MCF 10A (cell line): ENCODE measurements at regions not wholly inside any gene's neighbourhood (a gene's known extent, or its start where the extent isn't known, plus 50 kb on each side); places are given as distances from the start of the nearest gene placed in this dataset.

Experiments used
- BruUV-seq: library from RNA; stranded (reverse); fragments of 400-500 nt; replicated peaks from 2 replicates; lab custom pipeline; 2021; lab: Mats Ljungman, UMichigan
- CTCF ChIA-PET: fragments of 300-600 bp; sonication (Branson Sonifier 250); formaldehyde crosslinking; extraction: SDS; loops from one replicate; lab custom pipeline; 2021; ENCODE audit warnings: antibody characterized with exemption, inconsistent platforms; lab: Yijun Ruan, JAX
- POLR2A ChIA-PET: fragments of 300-600, 350-650 bp; sonication (Branson Sonifier 250); formaldehyde crosslinking; extraction: SDS; loops from one replicate; lab custom pipeline; 2020; ENCODE audit warnings: antibody characterized with exemption, inconsistent platforms; lab: Yijun Ruan, JAX
- DNase-seq: peaks from one replicate; pipeline ENCODE4 v3.0.0-alpha.2; 2018; ENCODE audit not compliant: unreplicated experiment
- H3K27ac Mint-ChIP-seq: one replicate; pipeline ENCODE4 v1.8.0; 2022; ENCODE audit warnings: mild to moderate bottlenecking, low read depth, mixed read lengths; ENCODE audit not compliant: unreplicated experiment
- H3K27me3 Mint-ChIP-seq: one replicate; pipeline ENCODE4 v1.8.0; 2022; ENCODE audit warnings: mixed read lengths; ENCODE audit not compliant: insufficient read depth, unreplicated experiment
- H3K36me3 Mint-ChIP-seq: one replicate; pipeline ENCODE4 v1.8.0; 2022; ENCODE audit warnings: mild to moderate bottlenecking, moderate library complexity, mixed read lengths; ENCODE audit not compliant: insufficient read depth, unreplicated experiment
- H3K4me1 Mint-ChIP-seq: one replicate; pipeline ENCODE4 v1.8.0; 2022; ENCODE audit warnings: mixed read lengths; ENCODE audit not compliant: insufficient read depth, unreplicated experiment
- H3K4me3 Mint-ChIP-seq: one replicate; pipeline ENCODE4 v1.8.0; 2022; ENCODE audit warnings: mild to moderate bottlenecking, moderate library complexity, mixed read lengths; ENCODE audit not compliant: unreplicated experiment
- H3K9me3 Mint-ChIP-seq: one replicate; pipeline ENCODE4 v1.8.0; 2022; ENCODE audit warnings: mixed read lengths; ENCODE audit not compliant: unreplicated experiment
- CTCF ChIP-seq: fragments of 200-600 bp; IDR thresholded peaks from one replicate; pipeline ENCODE4 v1.8.0; 2022; ENCODE audit warnings: antibody characterized with exemption, mild to moderate bottlenecking; ENCODE audit not compliant: unreplicated experiment
- intact Hi-C: fragments of 100-400 bp; cut with micrococcal nuclease; formaldehyde crosslinking; loops from 2 replicates; pipeline ENCODE4 v1.14.1; 2022

GRCh38 chr3:193827871-193828270, 234.9 kb downstream of the OPA1 start:
- CTCF ChIA-PET, result interaction anchor here (2.3 kb wide), 1 partner anchor 311 kb away, joined by 7 read pairs; no protein-coding TSS in a partner anchor
- no peak for TF ChIP-seq CTCF
- Mint-ChIP-seq H3K9me3 (no peaks in the 10 kb centered on the region), H3K27ac (no peak overlapping the region), H3K4me1 (peaks cover 50% of the 10 kb centered on the region), H3K36me3 (peaks cover 18% of the 10 kb centered on the region), H3K27me3 (no peaks in the 10 kb centered on the region), H3K4me3 (no peak overlapping the region)
- BruUV-seq, result no TSS peak
- POLR2A ChIA-PET, result interaction anchor here (1.2 to 12.7 kb wide), 6 partner anchors 35 to 310 kb away, joined by 4 to 162 read pairs (median 10); partner anchors contain the start of gene HES1
- intact Hi-C loops, result no loop called here
- DNase-seq, result no peak

DNA sequence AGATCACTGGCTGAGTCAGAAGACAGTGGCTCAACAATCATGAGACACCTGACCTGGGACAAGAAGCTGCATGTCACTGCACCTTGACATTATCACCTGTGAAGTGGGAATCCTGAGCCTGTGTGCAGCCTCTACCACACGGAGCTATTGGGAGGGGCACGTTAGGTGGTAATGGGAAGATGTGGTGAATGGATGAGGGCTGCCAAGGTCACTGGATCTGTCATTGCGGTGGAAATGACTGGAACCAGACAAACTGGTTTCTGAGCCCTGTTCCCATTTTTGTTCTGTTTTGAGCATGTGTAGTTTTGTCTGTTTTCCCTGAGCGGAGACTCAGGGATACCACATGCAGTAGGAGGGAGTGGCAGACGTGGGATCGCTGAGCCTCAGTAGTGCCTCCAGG, 235.5 kb downstream of the OPA1 start:
- H3K4me3 Mint-ChIP-seq, result no peak overlapping the region
- CTCF ChIA-PET, result interaction anchor here (2.3 kb wide), 1 partner anchor 310 kb away, joined by 7 read pairs; no protein-coding TSS in a partner anchor
- TF ChIP-seq CTCF, result no peak
- POLR2A ChIA-PET, result interaction anchor here (0.8 to 12.7 kb wide), 7 partner anchors 24 to 307 kb away, joined by 3 to 162 read pairs (median 33); partner anchors contain the start of gene HES1
- no peaks in the 10 kb centered on the region for H3K27me3 Mint-ChIP-seq
- BruUV-seq, result no TSS peak
- H3K4me1 Mint-ChIP-seq, result peaks cover 51% of the 10 kb centered on the region
- H3K36me3 Mint-ChIP-seq, result peaks cover 24% of the 10 kb centered on the region
- intact Hi-C loops, result no loop called here
- no peaks in the 10 kb centered on the region for H3K9me3 Mint-ChIP-seq
- no peak for DNase-seq
- H3K27ac Mint-ChIP-seq, result peak overlapping the region; percentile 100

GRCh38 chr3:193829781-193830180, 236.8 kb downstream of the OPA1 start:
- peaks cover 60% of the 10 kb centered on the region for H3K4me1 Mint-ChIP-seq
- H3K9me3 Mint-ChIP-seq, result no peaks in the 10 kb centered on the region
- POLR2A ChIA-PET, result interaction anchor here (0.7 to 12.7 kb wide), 16 partner anchors 9 to 493 kb away, joined by 3 to 162 read pairs (median 14); partner anchors contain the start of gene HES1
- H3K27ac Mint-ChIP-seq, result peak overlapping the region; percentile 100
- H3K36me3 Mint-ChIP-seq, result peaks cover 32% of the 10 kb centered on the region
- intact Hi-C loops, result loop anchor here (2.0 to 5.0 kb wide), 2 partner anchors 243 to 493 kb away; no protein-coding TSS in a partner anchor
- no TSS peak for BruUV-seq
- CTCF ChIA-PET, result interaction anchor here (0.6 to 2.3 kb wide), 6 partner anchors 41 to 492 kb away, joined by 3 to 8 read pairs (median 4); no protein-coding TSS in a partner anchor
- no peak overlapping the region for H3K4me3 Mint-ChIP-seq
- H3K27me3 Mint-ChIP-seq, result no peaks in the 10 kb centered on the region
- TF ChIP-seq CTCF, result no peak
- DNase-seq, result peak; percentile 83

DNA sequence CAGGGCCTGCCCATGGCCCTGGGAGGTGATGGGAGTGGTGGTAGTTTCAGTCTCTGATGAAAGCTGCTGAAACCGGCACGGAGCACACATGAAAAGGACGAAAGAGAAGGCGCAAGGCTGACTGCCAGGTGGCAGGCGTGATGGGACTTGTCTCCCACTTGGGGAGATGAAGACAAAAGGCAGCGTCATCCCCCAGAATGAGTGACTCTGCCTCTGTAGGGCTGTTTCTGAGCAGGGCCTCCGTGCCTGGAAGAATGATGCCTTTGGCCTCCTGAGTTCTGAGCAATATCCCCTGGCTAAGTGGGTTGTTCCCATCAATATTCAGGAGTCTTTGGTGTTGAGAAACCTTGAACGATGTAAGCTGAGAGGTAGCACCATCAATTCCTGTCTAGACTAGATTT, 237.8 kb downstream of the OPA1 start:
- Mint-ChIP-seq H3K36me3 (peaks cover 35% of the 10 kb centered on the region), H3K27ac (peak overlapping the region; percentile 100), H3K9me3 (no peaks in the 10 kb centered on the region), H3K4me3 (peak overlapping the region; percentile 61), H3K4me1 (peaks cover 61% of the 10 kb centered on the region), H3K27me3 (no peaks in the 10 kb centered on the region)
- peak; percentile 99 for DNase-seq
- no peak for TF ChIP-seq CTCF
- intact Hi-C loops, result loop anchor here (1.0 to 5.0 kb wide), 7 partner anchors 28 to 492 kb away; partner anchors contain the start of gene HES1
- CTCF ChIA-PET, result interaction anchor here (1.2 to 1.8 kb wide), 4 partner anchors 40 to 306 kb away, joined by 3 to 8 read pairs (median 4); no protein-coding TSS in a partner anchor
- POLR2A ChIA-PET, result interaction anchor here (0.6 to 12.7 kb wide), 24 partner anchors 9 to 500 kb away, joined by 3 to 162 read pairs (median 8); partner anchors contain the start of gene HES1
- BruUV-seq, result no TSS peak
